Activated CD4-positive, CD25-positive, alpha-beta regulatory T cell treated with anti-CD3 and anti-CD28 coated beads, Interleukin-2, amount 50 U/mL, for 24 hours (primary cell): ENCODE measurements at regions not wholly inside any gene's neighbourhood (a gene's known extent, or its start where the extent isn't known, plus 50 kb on each side); places are given as distances from the start of the nearest gene placed in this dataset.
"Not testable (repeated sequence)": the region's sequence is repeated elsewhere in the genome, so short reads cannot be mapped to it uniquely, and the experiment has no call there.

ENCODE experiments used
- ATAC-seq, 2 donors: fragments of 150-1000 bp; cut with Tn5 transposase; one replicate each; pipeline ENCODE4 v1.10.0; 2021; ENCODE audit warnings: mild to moderate bottlenecking in 1 of 2, moderate library complexity in 1 of 2

GRCh38 chr5:89087551-89088318 is 204.8 kb upstream of the MEF2C start:
- no peak for ATAC-seq

GRCh38 chr5:89087128-89087527 is 204.1 kb upstream of the MEF2C start:
- no peak for ATAC-seq

- no peak for ATAC-seq
Measured at GRCh38 chr5:89086390-89087086, 203.6 kb upstream of the MEF2C start.

GRCh38 chr5:89083791-89084190 is 200.8 kb upstream of the MEF2C start:
- ATAC-seq, result no peak

GRCh38 chr5:89081360-89081759 is 198.4 kb upstream of the MEF2C start:
- no peak for ATAC-seq

- ATAC-seq, result no peak
Measured at GRCh38 chr5:89080467-89081116, 197.6 kb upstream of the MEF2C start.

- no peak for ATAC-seq
Measured at GRCh38 chr5:89072842-89073672, 190.1 kb upstream of the MEF2C start.

GRCh38 chr5:89071941-89072331 is 189.0 kb upstream of the MEF2C start:
- peak; percentile 36 to 41 for ATAC-seq

GRCh38 chr5:89071101-89071940 is 188.3 kb upstream of the MEF2C start:
- ATAC-seq, result peak; percentile 43 to 55

- no peak for ATAC-seq
Measured at GRCh38 chr5:89069591-89069990, 186.6 kb upstream of the MEF2C start.

GRCh38 chr5:89067362-89067761 is 184.4 kb upstream of the MEF2C start:
- ATAC-seq, result no peak

GRCh38 chr5:89065919-89066318 is 182.9 kb upstream of the MEF2C start:
- peak in 1 of 2 donors; percentile 63 for ATAC-seq

GRCh38 chr5:89064736-89065135 is 181.8 kb upstream of the MEF2C start:
- no peak for ATAC-seq

GRCh38 chr5:89064054-89064453 is 181.1 kb upstream of the MEF2C start:
- ATAC-seq, result peak in 1 of 2 donors; percentile 24

GRCh38 chr5:89060768-89061167 is 177.8 kb upstream of the MEF2C start:
- no peak for ATAC-seq

- ATAC-seq, result no peak
Measured at GRCh38 chr5:89059274-89059673, 176.3 kb upstream of the MEF2C start.

GRCh38 chr5:89055695-89056085 is 172.7 kb upstream of the MEF2C start:
- ATAC-seq, result no peak

- ATAC-seq, result no peak
Measured at GRCh38 chr5:89055015-89055694, 172.2 kb upstream of the MEF2C start.

- ATAC-seq, result no peak
Measured at GRCh38 chr5:89053547-89053946, 170.6 kb upstream of the MEF2C start.

- ATAC-seq, result not testable (repeated sequence)
Measured at GRCh38 chr5:89050062-89050461, 167.1 kb upstream of the MEF2C start.

- no peak for ATAC-seq
Measured at GRCh38 chr5:89047571-89047970, 164.6 kb upstream of the MEF2C start.
